ENCODE measurements at regions not wholly inside any gene's neighbourhood (a gene's known extent, or its start where the extent isn't known, plus 50 kb on each side); places are given as distances from the start of the nearest gene placed in this dataset.
"Not testable (repeated sequence)": the region's sequence is repeated elsewhere in the genome, so short reads cannot be mapped to it uniquely, and the experiment has no call there.

DNA sequence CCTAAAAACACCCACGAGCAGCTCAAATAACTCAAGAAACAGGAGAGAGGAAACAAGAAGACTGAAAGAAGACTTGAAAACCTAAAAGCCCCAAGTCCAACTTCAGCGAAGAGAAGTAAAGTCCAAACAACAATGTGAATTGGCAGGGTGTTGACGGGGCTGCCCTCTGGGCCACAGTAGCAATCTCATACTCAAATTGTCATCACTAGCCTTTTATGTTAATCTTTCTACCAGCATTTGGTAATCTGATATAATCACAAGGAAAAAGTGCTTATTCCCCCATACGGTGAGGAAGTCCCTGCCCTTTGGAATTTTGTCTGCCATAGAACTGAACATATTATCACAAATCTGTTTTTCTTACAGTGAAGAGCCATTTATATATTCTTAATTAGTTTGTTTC, 51.5 kb upstream of the IFNE start:
- no peak for DNase-seq

DNA sequence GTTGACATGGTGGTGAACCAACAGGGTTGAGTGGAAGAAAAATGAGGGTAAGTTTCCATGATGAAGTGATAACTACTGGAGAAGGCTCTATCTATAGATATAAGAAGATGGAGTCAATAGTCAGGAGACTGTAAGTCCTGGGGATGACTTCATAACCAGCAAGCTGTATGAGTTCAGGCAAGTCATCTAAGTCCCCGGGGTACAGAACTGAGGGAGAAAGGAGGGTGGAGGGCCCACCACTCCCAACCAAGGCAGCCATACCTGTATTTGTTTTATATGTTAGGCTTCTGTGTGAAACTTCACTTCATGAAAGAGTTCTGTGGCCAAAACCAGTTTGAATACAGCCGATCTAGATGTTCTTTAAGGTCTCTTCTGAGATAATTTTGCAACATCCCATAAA, 53.3 kb upstream of the IFNE start:
- DNase-seq = no peak

DNA sequence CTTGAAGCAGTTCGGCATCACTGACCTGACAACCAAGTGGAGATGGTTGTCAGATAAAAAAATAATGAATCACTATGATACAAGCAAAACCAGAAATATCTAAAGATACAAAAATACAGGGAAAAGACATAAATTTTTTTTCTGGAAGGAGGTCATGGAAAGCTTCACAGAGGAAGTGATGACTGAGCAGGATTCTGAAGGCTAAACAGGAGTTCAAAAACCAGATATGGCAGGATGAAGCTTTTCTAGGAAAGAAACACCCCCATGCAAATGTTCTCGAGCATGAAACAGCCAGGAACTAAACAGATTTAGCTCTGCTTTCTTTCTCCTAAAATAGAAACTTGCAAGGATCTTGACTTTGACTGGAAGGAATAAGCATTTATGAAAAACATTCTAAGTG, 60.7 kb upstream of the IFNE start:
- no peak for DNase-seq

DNA sequence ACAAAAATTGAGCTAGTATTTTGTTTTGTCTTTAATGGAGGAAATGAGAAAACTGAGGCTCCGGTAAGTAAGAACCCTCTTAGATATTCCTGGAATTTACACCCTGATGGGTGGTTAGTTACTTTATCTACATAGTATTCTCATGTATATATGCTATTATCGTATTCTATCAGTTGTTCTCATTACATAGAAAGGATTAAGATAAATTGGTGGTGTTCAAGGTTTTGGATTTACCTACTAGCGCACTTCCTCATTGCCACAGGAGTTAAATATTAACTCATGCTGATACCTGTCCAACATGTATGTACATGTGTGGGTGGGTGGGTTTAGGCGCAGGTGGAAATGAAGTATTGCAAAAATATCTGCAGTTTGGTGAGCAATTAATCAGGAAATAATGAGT, 61.1 kb upstream of the IFNE start:
- no peak for DNase-seq

DNA sequence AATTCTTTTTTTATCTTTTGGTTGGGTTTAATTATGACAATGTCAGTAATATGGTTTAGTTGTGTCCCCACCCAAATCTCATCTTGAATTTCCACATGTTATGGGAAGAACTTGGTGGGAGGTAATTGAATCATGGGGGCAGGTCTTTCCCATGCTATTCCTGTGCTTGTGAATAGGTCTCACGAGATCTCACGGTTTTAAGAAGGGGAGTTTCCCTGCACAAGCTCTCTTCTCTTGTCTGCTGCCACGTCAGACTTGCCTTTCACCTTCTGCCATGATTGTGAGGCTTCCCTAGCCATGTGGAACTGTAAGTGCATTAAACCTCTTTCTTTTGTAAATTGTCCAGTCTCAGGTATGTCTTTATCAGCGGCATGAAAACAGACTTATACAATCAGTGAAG, 61.7 kb upstream of the IFNE start:
- not testable (repeated sequence) for DNase-seq

DNA sequence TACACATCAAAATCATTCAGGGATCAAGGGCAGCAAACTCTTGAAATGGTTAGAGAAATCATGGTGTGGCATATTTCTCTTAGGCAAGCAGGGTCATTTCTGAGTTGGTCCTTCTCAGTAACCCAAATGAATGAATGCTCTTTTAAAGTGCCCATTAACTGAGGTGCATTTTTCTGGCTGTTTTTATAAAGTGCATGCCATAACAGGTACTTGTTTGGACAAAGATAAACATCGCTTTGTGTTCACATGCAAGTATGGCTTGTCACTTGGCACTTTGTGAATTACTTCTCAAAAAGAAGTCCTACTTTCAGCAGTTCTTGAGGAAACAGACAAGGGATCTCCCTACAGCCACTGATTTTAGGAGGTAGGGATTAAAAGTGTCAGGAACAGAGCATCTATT, 64.8 kb upstream of the IFNE start:
- DNase-seq = no peak

DNA sequence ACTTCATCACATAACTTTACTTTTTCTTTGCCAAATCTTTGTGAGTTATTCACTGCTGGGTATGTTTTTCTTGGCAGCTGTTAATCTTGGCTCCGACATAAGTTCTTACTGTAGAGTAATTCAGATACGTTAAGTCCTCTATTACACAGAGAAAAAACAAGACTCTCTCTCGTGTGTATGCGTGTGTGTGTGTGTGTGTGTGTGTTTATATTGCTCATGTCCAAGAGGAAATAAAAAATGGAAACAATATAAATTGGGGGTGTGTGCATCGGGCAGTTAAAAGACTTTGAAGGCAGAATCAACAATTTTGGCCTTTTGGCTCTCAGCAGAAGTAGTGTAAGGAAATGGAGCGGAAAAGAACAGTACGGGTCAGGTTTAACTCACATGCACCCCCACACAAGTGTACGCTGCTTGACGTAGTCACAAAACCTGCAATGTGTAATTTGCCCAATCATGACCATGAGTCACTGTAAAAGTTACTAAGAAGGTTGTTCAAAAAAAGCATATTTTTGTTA, 67.2 kb upstream of the IFNE start:
- DNase-seq = no peak

DNA sequence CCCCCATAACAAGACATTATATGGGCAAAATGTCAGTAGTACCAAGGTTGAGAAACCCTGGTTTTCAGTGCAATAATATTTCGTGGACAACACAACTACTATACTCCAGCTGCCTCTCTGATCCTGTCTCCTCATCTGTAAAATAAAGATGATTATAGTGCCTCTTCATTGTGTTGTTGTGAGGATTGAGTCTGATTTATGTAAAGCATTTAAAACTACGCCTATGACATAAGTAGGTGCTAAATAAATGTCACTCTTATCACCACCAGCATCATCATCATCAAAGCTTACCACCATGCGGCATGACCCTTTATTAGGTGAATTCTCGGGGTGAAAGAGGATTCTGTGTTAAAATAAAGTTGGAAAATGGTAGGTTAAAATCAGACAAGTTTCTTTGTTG, 67.8 kb upstream of the IFNE start:
- DNase-seq = no peak

DNA sequence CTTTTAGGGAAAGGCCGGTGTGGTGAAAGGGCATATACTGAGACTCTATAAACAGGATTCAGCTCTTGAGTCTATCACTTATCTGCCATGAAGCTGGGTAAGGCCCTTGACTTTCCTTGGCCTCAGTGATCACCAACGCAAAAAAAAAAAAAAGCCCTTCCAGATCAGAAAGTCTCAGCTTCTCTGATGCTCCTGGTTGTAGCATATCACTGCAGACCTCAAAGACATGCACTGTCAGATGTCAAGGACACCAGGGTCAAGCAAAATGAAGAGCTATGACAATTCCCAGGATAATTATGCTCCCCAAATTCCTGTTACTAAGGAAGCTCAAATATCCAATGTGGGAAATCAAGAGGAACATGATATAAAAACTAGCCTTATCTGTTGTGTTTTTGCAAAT, 68.3 kb upstream of the IFNE start:
- DNase-seq = no peak

DNA sequence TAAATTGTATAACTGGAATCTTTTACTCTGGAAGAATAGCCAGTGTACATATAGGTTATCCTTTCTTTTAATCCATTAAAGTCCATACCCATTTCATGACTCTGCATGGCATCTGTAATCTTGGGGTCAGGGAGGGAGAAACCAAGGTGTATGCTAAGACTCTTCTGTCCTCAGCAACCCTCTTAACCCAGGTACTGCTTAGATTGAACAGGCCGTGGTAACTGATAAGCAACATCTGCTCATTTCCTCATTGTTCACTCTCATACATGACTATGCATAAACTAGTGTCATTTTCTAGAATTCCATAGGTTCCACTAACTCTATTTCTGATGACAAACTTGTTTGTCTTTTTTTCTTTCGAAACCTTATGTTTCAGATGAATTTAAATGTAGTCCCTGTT, 69.3 kb upstream of the IFNE start:
- no peak for DNase-seq

DNA sequence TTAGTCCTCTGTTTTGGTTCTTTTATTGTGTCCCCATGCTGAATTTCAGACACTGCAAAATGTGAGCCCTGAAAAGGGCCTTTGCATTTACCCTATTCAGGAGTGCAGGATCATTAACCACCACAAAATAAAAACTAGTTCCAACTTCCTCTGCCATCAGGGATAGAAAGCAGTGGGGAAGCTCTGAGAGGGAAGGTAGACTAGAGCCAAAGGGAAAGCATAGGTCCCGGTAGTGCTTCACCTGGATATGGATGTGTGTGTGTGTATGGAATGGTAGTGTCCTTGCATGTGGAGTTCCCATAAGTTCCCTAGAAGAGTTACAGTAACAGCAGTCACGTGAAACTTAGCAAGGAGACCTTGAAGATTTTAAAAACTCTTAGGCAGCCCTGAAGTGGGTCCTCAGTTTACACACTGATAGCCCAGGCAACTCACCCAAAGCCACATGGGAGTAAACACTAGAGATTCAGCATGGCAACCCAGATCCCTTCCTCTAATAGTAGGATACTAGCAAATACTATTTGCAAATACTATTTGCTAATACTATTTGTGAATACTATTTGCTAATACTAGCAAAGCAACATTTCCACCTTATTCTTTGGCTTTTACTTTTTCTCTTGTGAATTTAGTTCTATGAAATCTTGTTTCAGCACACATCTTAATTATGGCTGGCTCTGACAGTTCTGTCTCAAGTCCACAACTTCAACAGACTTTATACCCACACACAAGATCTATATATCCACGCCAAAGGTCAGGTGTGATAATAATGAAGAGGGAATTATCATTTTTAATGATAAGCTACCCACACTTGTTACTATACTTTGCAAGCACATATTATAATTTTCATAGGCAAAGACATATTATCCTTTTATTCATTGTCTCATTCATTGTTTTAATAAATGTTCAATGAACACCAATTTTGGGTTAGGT, 70.4 kb upstream of the IFNE start:
- DNase-seq = no peak

DNA sequence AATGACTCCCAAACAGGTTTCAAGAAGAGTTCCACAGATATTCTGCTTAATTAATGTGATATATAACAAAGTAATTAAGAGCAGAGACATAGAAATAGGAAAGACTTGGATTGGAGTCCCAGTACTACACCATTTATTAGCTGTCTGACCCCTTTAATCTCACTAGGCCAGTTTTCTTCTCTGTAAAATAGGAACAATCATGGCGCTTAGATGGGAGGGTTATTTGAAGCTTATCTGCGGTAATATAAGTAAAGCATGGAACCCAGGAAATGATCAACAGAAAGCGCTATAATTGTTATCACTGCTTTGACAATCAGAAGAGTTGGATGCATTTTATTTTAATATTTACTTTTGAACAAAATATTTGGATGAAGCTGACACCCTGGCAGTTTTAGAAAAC, 71.3 kb upstream of the IFNE start:
- no peak for DNase-seq

DNA sequence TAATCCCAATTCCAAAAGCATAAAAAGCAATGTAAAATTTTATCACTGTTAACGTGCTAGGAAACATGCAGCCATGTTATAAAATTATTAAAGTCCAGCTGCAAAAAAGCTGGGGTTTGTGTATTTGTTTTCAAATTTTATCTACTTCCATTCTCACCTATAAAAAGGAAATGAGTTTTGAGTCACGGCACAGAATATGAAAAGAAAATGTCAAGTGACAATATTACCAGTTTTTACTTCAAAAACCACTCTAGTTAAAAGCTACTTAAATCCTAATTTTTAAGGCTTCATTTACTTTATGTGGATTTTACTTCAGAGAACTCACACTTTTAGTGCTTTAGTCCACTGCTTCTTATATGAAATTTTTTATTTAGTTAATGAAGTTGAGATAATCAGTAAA, 72.7 kb upstream of the IFNE start:
- DNase-seq = no peak

DNA sequence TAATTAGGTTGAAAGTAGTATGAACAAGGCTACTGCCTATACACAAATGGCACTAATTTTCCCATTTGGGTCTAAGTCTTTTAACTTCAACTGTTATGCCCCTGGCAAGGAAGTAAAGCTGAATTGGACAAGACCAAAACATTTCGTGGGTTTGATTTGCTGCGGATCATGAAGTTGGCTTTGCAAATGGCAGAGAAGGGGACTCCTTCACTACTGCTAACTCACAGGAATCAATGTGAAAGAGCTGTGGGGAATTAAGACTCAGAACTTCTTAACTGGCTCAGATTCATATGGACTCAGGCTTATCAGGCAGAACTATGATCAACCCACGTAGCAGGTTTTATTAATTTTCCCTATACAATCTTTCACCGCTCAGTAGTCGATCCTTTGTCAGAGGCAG, 73.8 kb upstream of the IFNE start:
- no peak for DNase-seq

DNA sequence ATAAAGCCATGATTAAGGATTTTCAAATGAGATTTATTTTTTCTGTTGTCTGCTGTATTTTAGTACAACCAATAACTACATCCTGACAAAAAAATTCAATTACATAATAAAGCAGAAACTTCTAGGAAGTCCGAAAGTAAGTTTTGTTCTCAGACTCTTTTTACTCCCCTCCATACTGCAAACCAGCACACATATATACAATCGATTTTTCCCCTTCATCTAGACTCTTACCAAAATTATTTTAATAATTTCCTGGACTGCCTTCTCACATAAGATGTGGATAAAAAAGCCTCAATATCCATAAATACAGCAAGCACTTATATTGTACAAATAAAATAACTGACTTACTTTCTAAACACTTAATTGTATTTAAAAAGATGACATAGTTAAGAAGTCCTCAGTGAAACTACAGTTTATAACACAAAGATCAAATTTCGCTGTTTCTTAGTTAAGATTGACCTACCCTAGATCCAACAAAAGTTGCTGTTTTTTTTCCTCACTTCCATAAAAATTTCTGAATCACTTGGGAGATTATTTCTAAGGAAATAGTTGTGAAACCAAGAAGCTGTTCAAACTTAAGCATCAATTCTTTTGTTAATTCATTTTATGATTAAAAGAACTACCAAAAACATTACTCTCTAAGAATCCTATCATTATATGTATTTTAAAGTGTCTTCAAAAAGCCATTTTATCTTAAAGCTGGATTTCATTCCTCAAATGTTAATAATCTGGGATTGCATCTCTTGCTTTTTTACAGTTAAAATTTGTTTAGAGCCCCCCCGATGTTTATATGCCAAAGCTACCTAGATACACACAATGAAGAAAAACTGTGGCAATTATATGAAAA, 74.7 kb upstream of the IFNE start:
- DNase-seq = no peak

DNA sequence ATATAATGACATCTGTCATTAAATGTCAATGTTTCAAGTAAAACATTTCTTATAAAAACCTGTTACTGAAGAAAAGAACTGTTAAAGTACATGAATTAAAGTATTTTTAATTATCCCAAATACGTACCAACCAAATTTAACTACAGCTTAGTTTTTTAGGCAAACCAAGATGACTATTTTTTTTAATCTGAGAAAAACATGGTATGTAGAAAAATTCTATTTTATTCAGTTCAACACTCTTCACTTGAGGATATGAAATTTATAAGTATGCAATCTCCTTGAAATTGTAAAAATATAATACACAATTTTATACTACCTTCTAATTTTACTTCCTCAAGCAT, 75.3 kb upstream of the IFNE start:
- no peak for DNase-seq

DNA sequence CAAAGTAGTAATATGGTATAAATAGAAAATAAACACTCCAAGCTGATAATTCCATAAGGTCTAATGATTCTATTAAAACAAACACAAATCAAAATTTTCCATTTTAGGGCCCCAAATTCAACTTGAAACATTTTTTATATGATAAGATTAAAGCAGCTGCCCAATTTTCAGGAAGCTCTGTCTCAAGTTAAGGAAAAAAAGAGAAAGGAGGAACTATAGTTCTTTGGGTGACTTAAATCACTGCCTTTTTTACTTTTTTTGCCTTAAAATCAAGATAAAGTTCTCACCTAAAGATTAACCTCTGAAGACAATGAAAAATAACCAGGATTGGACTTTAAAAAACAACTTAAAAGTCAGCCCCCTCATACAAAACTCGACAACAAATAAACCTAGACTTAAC, 76.0 kb upstream of the IFNE start:
- no peak for DNase-seq

DNA sequence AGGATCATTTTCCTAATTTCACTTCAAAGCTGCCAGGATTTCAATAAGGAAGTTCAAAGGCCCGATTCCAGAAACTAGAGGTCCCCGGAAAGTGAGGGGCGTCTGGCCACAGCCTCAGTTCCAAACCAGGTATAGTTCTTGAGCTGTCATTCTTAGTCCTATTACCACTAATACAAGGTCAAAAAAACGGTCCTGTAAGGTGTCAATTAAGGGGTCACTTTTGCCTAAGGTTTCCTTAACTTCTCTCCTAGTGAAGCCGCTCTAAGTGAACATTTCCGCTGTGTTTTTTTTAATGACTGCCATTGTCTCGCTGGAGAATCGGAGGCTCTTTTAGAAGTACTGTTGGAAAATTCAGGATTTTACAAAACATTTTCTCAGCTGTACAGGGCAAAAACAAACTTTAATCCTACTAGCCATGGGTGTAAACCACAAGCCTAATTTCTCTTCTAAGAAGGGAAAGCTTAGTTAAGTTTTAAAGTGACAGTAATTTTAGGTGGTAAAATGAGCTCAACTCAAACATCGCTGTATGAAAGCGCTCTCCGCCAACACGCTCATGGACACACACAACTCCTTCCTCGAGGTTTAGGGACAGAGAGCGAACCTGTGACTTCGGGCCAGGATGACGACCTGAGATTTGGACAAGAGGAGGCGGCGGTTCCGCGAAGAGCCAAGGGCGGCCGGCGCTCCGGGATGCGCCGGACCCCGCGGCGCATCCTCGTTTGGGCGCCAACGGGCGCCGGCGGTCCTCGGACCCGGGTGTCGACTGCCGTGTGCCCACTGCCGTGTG, 76.7 kb upstream of the IFNE start:
- no peak for DNase-seq

DNA sequence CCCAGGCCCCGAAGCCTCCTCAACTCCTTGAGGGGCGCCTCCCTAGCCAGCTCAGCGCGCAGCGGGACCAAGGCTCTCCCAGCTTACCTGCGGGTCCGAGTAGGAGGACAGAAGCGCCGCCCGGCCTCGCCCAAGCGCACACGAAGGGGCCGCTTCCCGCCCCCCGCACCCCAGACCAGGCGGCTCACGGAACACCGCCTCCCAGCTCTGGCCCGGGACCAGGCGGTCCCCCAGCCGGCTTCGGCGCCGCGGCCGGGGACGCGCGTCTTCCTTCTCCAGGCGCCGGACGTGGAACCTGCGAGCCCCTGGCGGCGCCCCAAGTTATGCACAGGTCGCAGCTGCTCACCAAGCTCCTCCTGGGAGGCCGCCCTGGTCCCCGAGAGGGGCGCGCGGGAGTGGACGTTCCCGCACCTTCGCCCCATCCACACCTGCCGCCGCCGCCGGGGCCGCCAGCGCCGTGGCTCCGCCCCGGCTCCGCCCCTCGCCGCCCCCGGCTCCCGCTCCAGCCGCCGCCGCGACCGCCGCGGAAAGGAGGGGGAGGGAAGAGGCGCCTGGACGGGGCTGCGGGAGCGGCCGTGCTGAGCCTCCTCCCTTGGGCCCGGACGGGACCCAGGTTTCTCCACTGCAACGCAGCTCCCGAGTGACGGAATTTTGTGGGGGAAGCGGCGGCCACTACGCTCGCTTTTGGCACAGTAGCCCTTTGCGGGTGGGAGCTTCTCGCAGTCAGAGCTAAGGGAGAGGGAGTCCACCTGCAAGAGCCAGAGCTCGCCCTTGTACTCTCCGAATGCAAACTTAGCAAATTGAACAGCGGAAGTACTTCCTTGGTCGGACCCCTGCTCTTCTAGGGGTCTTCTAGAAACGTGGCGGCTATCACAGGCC, 77.5 kb upstream of the IFNE start:
- peak; percentile 20 for DNase-seq

DNA sequence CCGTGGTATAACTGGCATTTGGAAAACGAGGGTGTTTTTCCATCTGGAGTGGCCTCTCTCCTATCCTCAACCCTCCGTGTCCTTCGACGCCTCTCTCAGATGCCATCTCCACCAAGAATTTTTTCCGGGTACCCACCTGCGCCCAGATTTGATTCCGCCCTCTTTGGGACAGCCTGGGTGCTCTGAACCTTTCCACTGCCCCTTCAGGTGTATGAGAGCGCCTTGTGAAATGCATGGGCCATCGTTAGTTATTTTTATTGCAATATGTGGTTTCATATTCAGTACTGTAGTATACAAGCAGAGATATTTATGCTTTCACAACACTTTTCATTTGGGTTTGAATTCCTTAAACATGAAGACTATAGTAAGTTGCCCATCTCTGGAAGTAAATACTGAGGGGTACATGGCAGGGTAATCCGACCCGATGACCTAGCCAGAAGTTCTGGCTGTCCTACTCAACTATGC, 78.2 kb upstream of the IFNE start:
- no peak for DNase-seq

DNA sequence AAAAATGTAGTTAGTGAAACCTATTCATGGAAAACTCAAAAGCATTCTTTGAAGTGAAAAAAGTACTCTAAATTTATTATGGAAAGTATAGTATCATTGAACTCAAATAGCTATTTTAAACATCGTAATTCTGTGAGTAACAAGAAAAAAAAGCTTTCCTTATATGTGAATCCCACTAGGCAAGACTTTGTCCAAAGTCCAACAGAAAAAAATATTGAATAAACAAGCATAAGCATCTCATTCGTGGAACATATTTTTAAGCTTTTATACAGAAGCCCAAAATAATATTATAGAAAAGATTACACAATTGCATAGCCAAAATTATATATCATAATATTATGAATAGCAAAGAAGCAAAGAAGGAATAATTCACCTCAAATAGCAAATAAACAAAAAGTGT, 79.4 kb upstream of the IFNE start:
- no peak for DNase-seq

DNA sequence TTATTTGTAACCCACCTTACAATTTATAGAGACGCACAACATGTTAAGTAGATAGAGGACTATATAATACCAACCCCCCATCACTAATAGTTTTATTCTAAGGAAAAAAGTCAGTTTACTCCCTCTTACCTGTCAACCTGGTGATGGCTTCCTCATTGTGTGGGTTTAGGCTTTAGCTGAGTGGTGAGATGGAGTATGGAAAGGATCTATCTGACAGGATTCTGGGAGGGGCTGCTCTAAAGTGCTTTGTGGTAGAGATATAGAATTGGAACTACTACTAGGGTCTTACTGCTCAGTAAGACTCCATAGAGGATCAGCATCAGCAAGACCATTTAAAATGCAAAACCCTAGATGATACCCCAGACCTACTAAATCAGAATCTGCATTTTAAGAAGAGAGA, 82.1 kb upstream of the IFNE start:
- no peak for DNase-seq

Data from CD4-positive, alpha-beta T cell treated with Interferon gamma for 1 hour (primary cell).